ENCODE measurements at regions not wholly inside any gene's neighbourhood (a gene's known extent, or its start where the extent isn't known, plus 50 kb on each side); places are given as distances from the start of the nearest gene placed in this dataset.

GRCh38 chr11:119976805-119977560, 160.9 kb downstream of the TRIM29 start:
- no peak for DNase-seq (ENCODE audit: insufficient read length)
- no peak for FAIRE-seq
- TF ChIP-seq TAF1 (IDR thresholded peaks at IDR 0.05; ENCODE audit: borderline replicate concordance, low read depth, low read length) (no peak), POLR2A (IDR thresholded peaks at IDR 0.05; ENCODE audit: low read depth, low read length) (no peak), POLR2AphosphoS5 (IDR thresholded peaks at IDR 0.05; ENCODE audit: low read depth, low read length) (no peak)

GRCh38 chr11:119975561-119976152, 162.3 kb downstream of the TRIM29 start:
- no peak for TF ChIP-seq POLR2AphosphoS5 (IDR thresholded peaks at IDR 0.05; ENCODE audit: low read depth, low read length)
- no peak for TF ChIP-seq POLR2A (IDR thresholded peaks at IDR 0.05; ENCODE audit: low read depth, low read length)
- no peak for TF ChIP-seq TAF1 (IDR thresholded peaks at IDR 0.05; ENCODE audit: borderline replicate concordance, low read depth, low read length)
- FAIRE-seq = no peak
- no peak for DNase-seq (ENCODE audit: insufficient read length)

GRCh38 chr11:119974467-119974866, 163.4 kb downstream of the TRIM29 start:
- DNase-seq (ENCODE audit: insufficient read length) = no peak
- no peak for FAIRE-seq
- no peak for TF ChIP-seq TAF1 (IDR thresholded peaks at IDR 0.05; ENCODE audit: borderline replicate concordance, low read depth, low read length)
- no peak for TF ChIP-seq POLR2AphosphoS5 (IDR thresholded peaks at IDR 0.05; ENCODE audit: low read depth, low read length)
- TF ChIP-seq POLR2A (IDR thresholded peaks at IDR 0.05; ENCODE audit: low read depth, low read length) = no peak

GRCh38 chr11:119974051-119974450, 163.9 kb downstream of the TRIM29 start:
- DNase-seq (ENCODE audit: insufficient read length) = no peak
- FAIRE-seq = no peak
- TF ChIP-seq POLR2A (IDR thresholded peaks at IDR 0.05; ENCODE audit: low read depth, low read length) = no peak
- TF ChIP-seq POLR2AphosphoS5 (IDR thresholded peaks at IDR 0.05; ENCODE audit: low read depth, low read length) = no peak
- TF ChIP-seq TAF1 (IDR thresholded peaks at IDR 0.05; ENCODE audit: borderline replicate concordance, low read depth, low read length) = no peak

- no peak for DNase-seq (ENCODE audit: insufficient read length)
- FAIRE-seq = no peak
- TF ChIP-seq TAF1 (IDR thresholded peaks at IDR 0.05; ENCODE audit: borderline replicate concordance, low read depth, low read length) (no peak), POLR2A (IDR thresholded peaks at IDR 0.05; ENCODE audit: low read depth, low read length) (no peak), POLR2AphosphoS5 (IDR thresholded peaks at IDR 0.05; ENCODE audit: low read depth, low read length) (no peak)
Observed at GRCh38 chr11:119972281-119972680, 165.6 kb downstream of the TRIM29 start.

- no peak for DNase-seq (ENCODE audit: insufficient read length)
- TF ChIP-seq POLR2A (IDR thresholded peaks at IDR 0.05; ENCODE audit: low read depth, low read length) = no peak
- no peak for TF ChIP-seq POLR2AphosphoS5 (IDR thresholded peaks at IDR 0.05; ENCODE audit: low read depth, low read length)
- TF ChIP-seq TAF1 (IDR thresholded peaks at IDR 0.05; ENCODE audit: borderline replicate concordance, low read depth, low read length) = no peak
- no peak for FAIRE-seq
Observed at GRCh38 chr11:119970555-119971304, 167.2 kb downstream of the TRIM29 start.

GRCh38 chr11:119964136-119965025, 173.5 kb downstream of the TRIM29 start:
- FAIRE-seq = no peak
- TF ChIP-seq POLR2AphosphoS5 (IDR thresholded peaks at IDR 0.05; ENCODE audit: low read depth, low read length) = no peak
- no peak for TF ChIP-seq POLR2A (IDR thresholded peaks at IDR 0.05; ENCODE audit: low read depth, low read length)
- no peak for TF ChIP-seq TAF1 (IDR thresholded peaks at IDR 0.05; ENCODE audit: borderline replicate concordance, low read depth, low read length)
- DNase-seq (ENCODE audit: insufficient read length) = no peak

- FAIRE-seq = no peak
- TF ChIP-seq POLR2AphosphoS5 (IDR thresholded peaks at IDR 0.05; ENCODE audit: low read depth, low read length) = no peak
- TF ChIP-seq POLR2A (IDR thresholded peaks at IDR 0.05; ENCODE audit: low read depth, low read length) = no peak
- DNase-seq (ENCODE audit: insufficient read length) = no peak
Observed at GRCh38 chr11:119957951-119958350, 180.0 kb downstream of the TRIM29 start.

GRCh38 chr11:119952441-119952840, 185.5 kb downstream of the TRIM29 start:
- no peak for FAIRE-seq
- TF ChIP-seq POLR2AphosphoS5 (IDR thresholded peaks at IDR 0.05; ENCODE audit: low read depth, low read length) (no peak), TAF1 (IDR thresholded peaks at IDR 0.05; ENCODE audit: borderline replicate concordance, low read depth, low read length) (no peak), POLR2A (IDR thresholded peaks at IDR 0.05; ENCODE audit: low read depth, low read length) (no peak)
- no peak for DNase-seq (ENCODE audit: insufficient read length)

GRCh38 chr11:119943298-119943655, 194.6 kb downstream of the TRIM29 start:
- TF ChIP-seq POLR2AphosphoS5 (IDR thresholded peaks at IDR 0.05; ENCODE audit: low read depth, low read length) (no peak), POLR2A (IDR thresholded peaks at IDR 0.05; ENCODE audit: low read depth, low read length) (no peak), TAF1 (IDR thresholded peaks at IDR 0.05; ENCODE audit: borderline replicate concordance, low read depth, low read length) (no peak)
- DNase-seq (ENCODE audit: insufficient read length) (no peak), FAIRE-seq (no peak)
